PC-3 (cell line): ENCODE measurements at regions not wholly inside any gene's neighbourhood (a gene's known extent, or its start where the extent isn't known, plus 50 kb on each side); places are given as distances from the start of the nearest gene placed in this dataset.
A peak's percentile ranks its signal among the peaks of the same experiment; 100 is the strongest.

Source experiments
- ATAC-seq: fragments of 200-7000 bp; cut with Tn5 transposase; 2 replicates; pipeline ENCODE4 v1.9.1; 2020; ENCODE audit warnings: mild to moderate bottlenecking, moderate library complexity
- BruUV-seq: library from RNA; stranded (reverse); fragments of 400-500 nt; replicated peaks from 2 replicates; lab custom pipeline; 2021; lab: Mats Ljungman, UMichigan
- CTCF ChIA-PET: fragments of 300-600 bp; sonication (Branson Sonifier 250); formaldehyde crosslinking; loops from one replicate; lab custom pipeline; 2022; ENCODE audit warnings: antibody characterized with exemption; lab: Charles Lee
- POLR2A ChIA-PET: fragments of 300-600 bp; sonication (Branson Sonifier 250); formaldehyde crosslinking; loops from one replicate; lab custom pipeline; 2022; ENCODE audit warnings: antibody characterized with exemption; ENCODE audit not compliant: unreplicated experiment; lab: Charles Lee
- DNase-seq: peaks from one replicate; pipeline ENCODE4 v3.0.0-alpha.2; 2015
- H2AFZ ChIP-seq: fragments of 300-600 bp; sonication (generic); 2 replicates; pipeline ENCODE4 v1.6.0; 2016; ENCODE audit warnings: antibody characterized with exemption, low read length
- H3F3A ChIP-seq: fragments of 300-600 bp; sonication (generic); one replicate; pipeline ENCODE4 v1.6.0; 2017; ENCODE audit warnings: antibody characterized with exemption, low read length, control low read depth, mild to moderate bottlenecking; ENCODE audit not compliant: unreplicated experiment
- H3K27ac ChIP-seq: fragments of 300-600 bp; sonication (generic); 2 replicates; pipeline ENCODE4 v1.5.1; 2016; ENCODE audit warnings: mild to moderate bottlenecking, low read length
- H3K27me3 ChIP-seq: fragments of 300-600 bp; sonication (generic); 2 replicates; pipeline ENCODE4 v1.6.1; 2016; ENCODE audit warnings: low read length, mixed read lengths
- H3K36me3 ChIP-seq: fragments of 300-600 bp; sonication (generic); 2 replicates; pipeline ENCODE4 v1.6.1; 2016; ENCODE audit warnings: low read depth, mixed run types, low read length, mixed read lengths
- H3K4me1 ChIP-seq: fragments of 300-600 bp; sonication (generic); 2 replicates; pipeline ENCODE4 v1.5.1; 2016; ENCODE audit warnings: low read length; ENCODE audit not compliant: insufficient read depth
- H3K4me2 ChIP-seq: fragments of 300-600 bp; sonication (generic); 2 replicates; pipeline ENCODE4 v1.6.0; 2016; ENCODE audit warnings: low read length
- H3K4me3 ChIP-seq: fragments of 300-600 bp; sonication (generic); 2 replicates; pipeline ENCODE4 v1.5.1; 2016; ENCODE audit warnings: mild to moderate bottlenecking, low read length, mixed read lengths
- H3K79me2 ChIP-seq: fragments of 300-600 bp; sonication (generic); 2 replicates; pipeline ENCODE4 v1.6.1; 2017; ENCODE audit warnings: low read length, mixed read lengths
- H3K9ac ChIP-seq: fragments of 300-600 bp; sonication (generic); 2 replicates; pipeline ENCODE4 v1.6.0; 2016; ENCODE audit warnings: mild to moderate bottlenecking, low read length
- H3K9me2 ChIP-seq: fragments of 300-600 bp; sonication (generic); replicated peaks from 2 replicates; pipeline ENCODE4 v1.6.1; 2016; ENCODE audit warnings: mixed run types, low read length, mixed read lengths
- H3K9me3 ChIP-seq: fragments of 300-600 bp; sonication (generic); 2 replicates; pipeline ENCODE4 v1.6.1; 2016; ENCODE audit warnings: low read length, mixed read lengths
- H4K20me1 ChIP-seq: fragments of 300-600 bp; sonication (generic); 2 replicates; pipeline ENCODE4 v1.6.1; 2016; ENCODE audit warnings: low read length, mixed read lengths
- EZH2 ChIP-seq: fragments of 300-600 bp; sonication (generic); IDR thresholded peaks from one replicate; pipeline ENCODE4 v1.6.1; 2017; ENCODE audit warnings: antibody characterized with exemption, mild to moderate bottlenecking, low read length; ENCODE audit not compliant: unreplicated experiment
- EZH2phosphoT487 ChIP-seq: fragments of 300-600 bp; sonication (generic); IDR thresholded peaks from 2 replicates; pipeline ENCODE4 v1.6.1; 2018; ENCODE audit warnings: mild to moderate bottlenecking, antibody characterized with exemption, low read length, borderline replicate concordance
- intact Hi-C: fragments of 100-400 bp; cut with micrococcal nuclease; formaldehyde crosslinking; loops from 2 replicates; pipeline ENCODE4 v1.9.0; 2023
- TF ChIP-seq, protein P1 (sequence below): fragments of 300-600 bp; sonication (generic); conservative IDR thresholded peaks from 2 replicates; pipeline ENCODE4 v1.5.1; 2017; ENCODE audit warnings: antibody characterized with exemption, low read depth, mild to moderate bottlenecking, low read length

GRCh38 chr14:64639340-64639821 is 64.8 kb upstream of the PLEKHG3 start:
- no peak for TF ChIP-seq EZH2
- no peak for TF ChIP-seq EZH2phosphoT487
- no peak overlapping the region for H3K9ac ChIP-seq
- H3K4me2 ChIP-seq = no peak overlapping the region; the same call in 1 of the 2 replicates
- no peaks in the 10 kb centered on the region for H3F3A ChIP-seq
- H3K36me3 ChIP-seq = no peaks in the 10 kb centered on the region
- H3K27me3 ChIP-seq = no peaks in the 10 kb centered on the region
- DNase-seq (peak; percentile 48), ATAC-seq (no peak; the same call in 1 of the 2 replicates)
- H4K20me1 ChIP-seq = no peaks in the 10 kb centered on the region
- POLR2A ChIA-PET = no interaction called here
- CTCF ChIA-PET = interaction anchor here (0.5 to 0.6 kb wide), 3 partner anchors 10 to 129 kb away, joined by 3 to 6 read pairs (median 3); no protein-coding TSS in a partner anchor
- no peak overlapping the region for H2AFZ ChIP-seq
- intact Hi-C loops = loop anchor here (10.0 kb wide), 1 partner anchor 215 kb away; no protein-coding TSS in a partner anchor
- no peaks in the 10 kb centered on the region for H3K9me3 ChIP-seq
- peaks cover 11% of the 10 kb centered on the region; the same call in 1 of the 2 replicates for H3K4me1 ChIP-seq
- H3K9me2 ChIP-seq = no peaks in the 10 kb centered on the region
- no TSS peak for BruUV-seq
- no peaks in the 10 kb centered on the region for H3K79me2 ChIP-seq
- no peak overlapping the region for H3K4me3 ChIP-seq
- H3K27ac ChIP-seq = no peak overlapping the region

- POLR2A ChIA-PET = no interaction called here
- ATAC-seq = no peak
- H3K9me3 ChIP-seq = no peaks in the 10 kb centered on the region
- no peak overlapping the region for H2AFZ ChIP-seq
- no peaks in the 10 kb centered on the region for H3K36me3 ChIP-seq
- H3K9ac ChIP-seq = no peak overlapping the region
- no peak for DNase-seq
- no peaks in the 10 kb centered on the region for H3K79me2 ChIP-seq
- no peaks in the 10 kb centered on the region for H4K20me1 ChIP-seq
- no peaks in the 10 kb centered on the region for H3K27me3 ChIP-seq
- H3K4me3 ChIP-seq = no peak overlapping the region
- CTCF ChIA-PET = interaction anchor here (0.6 kb wide), 1 partner anchor 8 kb away, joined by 3 read pairs; no protein-coding TSS in a partner anchor
- H3K4me2 ChIP-seq = no peak overlapping the region
- no peaks in the 10 kb centered on the region for H3F3A ChIP-seq
- BruUV-seq = no TSS peak
- TF ChIP-seq EZH2 = no peak
- peaks cover 11% of the 10 kb centered on the region; the same call in 1 of the 2 replicates for H3K4me1 ChIP-seq
- no peak overlapping the region for H3K27ac ChIP-seq
- intact Hi-C loops = no loop called here
- no peaks in the 10 kb centered on the region for H3K9me2 ChIP-seq
These were observed 63.4 kb upstream of the PLEKHG3 start for GRCh38 chr14:64640839-64641238.

- Histone ChIP-seq H3K9me3 (no peaks in the 10 kb centered on the region), H4K20me1 (no peaks in the 10 kb centered on the region), H3K79me2 (no peaks in the 10 kb centered on the region), H3K9ac (no peak overlapping the region), H3K36me3 (no peaks in the 10 kb centered on the region), H3K27me3 (no peaks in the 10 kb centered on the region), H3K27ac (no peak overlapping the region), H3K4me2 (no peak overlapping the region), H3F3A (no peaks in the 10 kb centered on the region), H2AFZ (no peak overlapping the region), H3K4me3 (no peak overlapping the region), H3K4me1 (peaks cover 10% of the 10 kb centered on the region; the same call in 1 of the 2 replicates), H3K9me2 (no peaks in the 10 kb centered on the region)
- ChIA-PET CTCF (interaction anchor here (0.7 kb wide), 1 partner anchor 300 kb away, joined by 3 read pairs; no protein-coding TSS in a partner anchor), POLR2A (interaction anchor here (1.0 kb wide), 1 partner anchor 102 kb away, joined by 4 read pairs; the partner anchor contains the start of gene HSPA2)
- ATAC-seq (no peak), DNase-seq (no peak)
- BruUV-seq = no TSS peak
- intact Hi-C loops = no loop called here
- TF ChIP-seq, protein P1, sequence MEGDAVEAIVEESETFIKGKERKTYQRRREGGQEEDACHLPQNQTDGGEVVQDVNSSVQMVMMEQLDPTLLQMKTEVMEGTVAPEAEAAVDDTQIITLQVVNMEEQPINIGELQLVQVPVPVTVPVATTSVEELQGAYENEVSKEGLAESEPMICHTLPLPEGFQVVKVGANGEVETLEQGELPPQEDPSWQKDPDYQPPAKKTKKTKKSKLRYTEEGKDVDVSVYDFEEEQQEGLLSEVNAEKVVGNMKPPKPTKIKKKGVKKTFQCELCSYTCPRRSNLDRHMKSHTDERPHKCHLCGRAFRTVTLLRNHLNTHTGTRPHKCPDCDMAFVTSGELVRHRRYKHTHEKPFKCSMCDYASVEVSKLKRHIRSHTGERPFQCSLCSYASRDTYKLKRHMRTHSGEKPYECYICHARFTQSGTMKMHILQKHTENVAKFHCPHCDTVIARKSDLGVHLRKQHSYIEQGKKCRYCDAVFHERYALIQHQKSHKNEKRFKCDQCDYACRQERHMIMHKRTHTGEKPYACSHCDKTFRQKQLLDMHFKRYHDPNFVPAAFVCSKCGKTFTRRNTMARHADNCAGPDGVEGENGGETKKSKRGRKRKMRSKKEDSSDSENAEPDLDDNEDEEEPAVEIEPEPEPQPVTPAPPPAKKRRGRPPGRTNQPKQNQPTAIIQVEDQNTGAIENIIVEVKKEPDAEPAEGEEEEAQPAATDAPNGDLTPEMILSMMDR = no peak
- no peak for TF ChIP-seq EZH2phosphoT487
- TF ChIP-seq EZH2 = no peak
These were observed 62.5 kb upstream of the PLEKHG3 start for GRCh38 chr14:64641760-64642159.
